ENCODE measurements at regions not wholly inside any gene's neighbourhood (a gene's known extent, or its start where the extent isn't known, plus 50 kb on each side); places are given as distances from the start of the nearest gene placed in this dataset.

DNA sequence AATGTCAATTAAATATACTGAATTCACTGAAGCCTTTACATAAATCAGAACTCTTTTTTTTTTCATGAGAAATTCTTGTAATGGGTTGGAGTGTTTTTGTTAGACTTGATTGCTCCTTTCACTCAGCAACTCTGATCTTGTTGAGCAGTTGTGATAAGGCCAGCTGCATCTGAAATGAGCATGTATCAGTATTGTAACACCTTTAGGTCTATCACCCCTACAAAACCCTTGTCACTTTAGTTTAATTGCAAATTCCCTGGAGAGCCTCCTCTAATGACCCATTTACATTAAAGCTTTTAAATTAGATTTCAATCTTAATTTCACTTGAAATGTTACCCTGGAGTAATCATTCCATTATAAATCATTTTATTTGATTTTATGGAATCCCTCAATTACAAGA is 346.8 kb upstream of the TCF4 start:
- no peak overlapping the region for H3K4me2 ChIP-seq (ENCODE audit: extremely low read depth, insufficient read depth, low read length)
- H4K20me1 ChIP-seq (ENCODE audit: control insufficient read depth, extremely low read depth, insufficient read depth, low read length): no peaks in the 10 kb centered on the region
- H2AFZ ChIP-seq (ENCODE audit: low read length): no peak overlapping the region
- H3K36me3 ChIP-seq (ENCODE audit: control insufficient read depth, insufficient read depth, low read length): no peaks in the 10 kb centered on the region
- H3K79me2 ChIP-seq (ENCODE audit: control insufficient read depth, insufficient read depth, low read length): no peaks in the 10 kb centered on the region
- no peak overlapping the region for H3K4me3 ChIP-seq (replicated peaks in 1 of 4; ENCODE audit: control extremely low read depth in 1 of 4, insufficient read depth in 1 of 4, low read depth in 3 of 4, low read length in 4 of 4)
- H3K9ac ChIP-seq (ENCODE audit: insufficient read depth, low read length): no peak overlapping the region
- no peaks in the 10 kb centered on the region for H3K4me1 ChIP-seq (ENCODE audit: control insufficient read depth, extremely low read depth, insufficient read depth, low read length)
- no peak for DNase-seq (ENCODE audit: low read depth in 2 of 2)
- H3K27me3 ChIP-seq (ENCODE audit: control insufficient read depth, insufficient read depth, low read length): no peaks in the 10 kb centered on the region
- TF ChIP-seq, protein P1, sequence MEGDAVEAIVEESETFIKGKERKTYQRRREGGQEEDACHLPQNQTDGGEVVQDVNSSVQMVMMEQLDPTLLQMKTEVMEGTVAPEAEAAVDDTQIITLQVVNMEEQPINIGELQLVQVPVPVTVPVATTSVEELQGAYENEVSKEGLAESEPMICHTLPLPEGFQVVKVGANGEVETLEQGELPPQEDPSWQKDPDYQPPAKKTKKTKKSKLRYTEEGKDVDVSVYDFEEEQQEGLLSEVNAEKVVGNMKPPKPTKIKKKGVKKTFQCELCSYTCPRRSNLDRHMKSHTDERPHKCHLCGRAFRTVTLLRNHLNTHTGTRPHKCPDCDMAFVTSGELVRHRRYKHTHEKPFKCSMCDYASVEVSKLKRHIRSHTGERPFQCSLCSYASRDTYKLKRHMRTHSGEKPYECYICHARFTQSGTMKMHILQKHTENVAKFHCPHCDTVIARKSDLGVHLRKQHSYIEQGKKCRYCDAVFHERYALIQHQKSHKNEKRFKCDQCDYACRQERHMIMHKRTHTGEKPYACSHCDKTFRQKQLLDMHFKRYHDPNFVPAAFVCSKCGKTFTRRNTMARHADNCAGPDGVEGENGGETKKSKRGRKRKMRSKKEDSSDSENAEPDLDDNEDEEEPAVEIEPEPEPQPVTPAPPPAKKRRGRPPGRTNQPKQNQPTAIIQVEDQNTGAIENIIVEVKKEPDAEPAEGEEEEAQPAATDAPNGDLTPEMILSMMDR (conservative IDR thresholded peaks at IDR 0.05 in 1 of 2, IDR thresholded peaks at IDR 0.05 in 1 of 2; ENCODE audit: low read depth in 1 of 2, low read length in 2 of 2): no peak
- TF ChIP-seq EZH2 (IDR thresholded peaks at IDR 0.05; ENCODE audit: low read length, missing control alignments): no peak
- no peaks in the 10 kb centered on the region for H3K9me3 ChIP-seq (ENCODE audit: control insufficient read depth, insufficient read depth, low read depth, low read length)
- no peak overlapping the region for H3K27ac ChIP-seq (ENCODE audit: insufficient read depth, low read length)

DNA sequence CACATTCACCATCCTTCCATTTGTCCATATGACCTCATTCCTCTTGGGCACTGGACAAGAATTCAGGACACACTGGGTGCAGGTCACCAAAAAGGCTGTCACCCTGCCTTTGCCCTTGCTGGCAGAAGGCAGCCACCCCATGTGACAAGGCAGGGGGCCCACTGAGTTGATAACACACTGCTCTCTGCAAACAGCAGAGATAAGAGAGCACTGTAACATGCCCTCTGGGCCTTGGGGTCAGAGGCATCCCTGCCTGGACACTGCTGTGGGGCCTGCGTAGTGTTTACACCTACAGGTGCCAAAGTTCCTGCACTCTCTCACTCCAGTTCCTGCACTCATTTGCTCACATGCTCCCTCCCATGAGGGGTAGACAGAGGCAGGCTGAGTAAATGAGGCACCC is 344.7 kb upstream of the TCF4 start:
- H3K4me3 ChIP-seq (replicated peaks in 1 of 4; ENCODE audit: control extremely low read depth in 1 of 4, insufficient read depth in 1 of 4, low read depth in 3 of 4, low read length in 4 of 4): no peak overlapping the region
- no peaks in the 10 kb centered on the region for H3K9me3 ChIP-seq (ENCODE audit: control insufficient read depth, insufficient read depth, low read depth, low read length)
- DNase-seq (ENCODE audit: low read depth in 2 of 2): no peak
- H3K27ac ChIP-seq (ENCODE audit: insufficient read depth, low read length): no peak overlapping the region
- H3K36me3 ChIP-seq (ENCODE audit: control insufficient read depth, insufficient read depth, low read length): no peaks in the 10 kb centered on the region
- TF ChIP-seq, protein P1 (conservative IDR thresholded peaks at IDR 0.05 in 1 of 2, IDR thresholded peaks at IDR 0.05 in 1 of 2; ENCODE audit: low read depth in 1 of 2, low read length in 2 of 2): no peak
- no peak for TF ChIP-seq EZH2 (IDR thresholded peaks at IDR 0.05; ENCODE audit: low read length, missing control alignments)
- no peaks in the 10 kb centered on the region for H4K20me1 ChIP-seq (ENCODE audit: control insufficient read depth, extremely low read depth, insufficient read depth, low read length)
- no peak overlapping the region for H3K4me2 ChIP-seq (ENCODE audit: extremely low read depth, insufficient read depth, low read length)
- H3K4me1 ChIP-seq (ENCODE audit: control insufficient read depth, extremely low read depth, insufficient read depth, low read length): no peaks in the 10 kb centered on the region
- no peak overlapping the region for H2AFZ ChIP-seq (ENCODE audit: low read length)
- no peaks in the 10 kb centered on the region for H3K79me2 ChIP-seq (ENCODE audit: control insufficient read depth, insufficient read depth, low read length)
- no peak overlapping the region for H3K9ac ChIP-seq (ENCODE audit: insufficient read depth, low read length)
- no peaks in the 10 kb centered on the region for H3K27me3 ChIP-seq (ENCODE audit: control insufficient read depth, insufficient read depth, low read length)

DNA sequence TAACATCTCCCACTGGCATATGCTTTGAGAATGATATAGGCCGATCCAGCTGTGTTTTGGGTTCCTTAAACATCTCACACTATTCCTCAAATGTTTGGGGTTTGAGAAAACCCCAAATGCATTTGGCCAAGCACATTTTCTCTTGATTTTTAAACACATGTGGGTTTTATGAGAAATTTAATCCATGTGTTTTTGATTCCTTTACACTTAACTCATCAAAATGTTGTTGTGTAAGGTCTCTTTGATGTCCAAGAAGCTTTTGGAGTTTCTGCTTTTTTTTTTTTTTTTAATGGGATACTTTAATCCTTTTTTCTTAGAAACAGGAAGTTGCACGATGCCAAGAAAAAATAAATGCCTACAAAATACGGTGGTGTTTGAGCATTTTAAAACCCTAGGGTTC is 339.8 kb upstream of the TCF4 start:
- no peak overlapping the region for H3K27ac ChIP-seq (ENCODE audit: insufficient read depth, low read length)
- no peaks in the 10 kb centered on the region for H3K36me3 ChIP-seq (ENCODE audit: control insufficient read depth, insufficient read depth, low read length)
- no peak for TF ChIP-seq EZH2 (IDR thresholded peaks at IDR 0.05; ENCODE audit: low read length, missing control alignments)
- TF ChIP-seq, protein P1 (conservative IDR thresholded peaks at IDR 0.05 in 1 of 2, IDR thresholded peaks at IDR 0.05 in 1 of 2; ENCODE audit: low read depth in 1 of 2, low read length in 2 of 2): no peak
- no peak overlapping the region for H3K9ac ChIP-seq (ENCODE audit: insufficient read depth, low read length)
- no peaks in the 10 kb centered on the region for H3K79me2 ChIP-seq (ENCODE audit: control insufficient read depth, insufficient read depth, low read length)
- no peaks in the 10 kb centered on the region for H3K4me1 ChIP-seq (ENCODE audit: control insufficient read depth, extremely low read depth, insufficient read depth, low read length)
- H3K4me3 ChIP-seq (replicated peaks in 1 of 4; ENCODE audit: control extremely low read depth in 1 of 4, insufficient read depth in 1 of 4, low read depth in 3 of 4, low read length in 4 of 4): no peak overlapping the region
- DNase-seq (ENCODE audit: low read depth in 2 of 2): peak; percentile 81 to 83
- H3K9me3 ChIP-seq (ENCODE audit: control insufficient read depth, insufficient read depth, low read depth, low read length): no peaks in the 10 kb centered on the region
- H2AFZ ChIP-seq (ENCODE audit: low read length): no peak overlapping the region
- H3K4me2 ChIP-seq (ENCODE audit: extremely low read depth, insufficient read depth, low read length): no peak overlapping the region
- H3K27me3 ChIP-seq (ENCODE audit: control insufficient read depth, insufficient read depth, low read length): no peaks in the 10 kb centered on the region
- no peaks in the 10 kb centered on the region for H4K20me1 ChIP-seq (ENCODE audit: control insufficient read depth, extremely low read depth, insufficient read depth, low read length)

Measured in fibroblast of lung (primary cell).